CMK (cell line): ENCODE measurements at regions not wholly inside any gene's neighbourhood (a gene's known extent, or its start where the extent isn't known, plus 50 kb on each side); places are given as distances from the start of the nearest gene placed in this dataset.

Source experiments
- DNase-seq: peaks from one replicate; pipeline ENCODE4 v3.0.0-alpha.2; 2010; ENCODE audit warnings: low read depth

- DNase-seq = no peak
These were observed 256.5 kb upstream of the NT5E start for GRCh38 chr6:85193339-85193738.

- DNase-seq = no peak
These were observed 257.3 kb upstream of the NT5E start for GRCh38 chr6:85192596-85192995.

DNA sequence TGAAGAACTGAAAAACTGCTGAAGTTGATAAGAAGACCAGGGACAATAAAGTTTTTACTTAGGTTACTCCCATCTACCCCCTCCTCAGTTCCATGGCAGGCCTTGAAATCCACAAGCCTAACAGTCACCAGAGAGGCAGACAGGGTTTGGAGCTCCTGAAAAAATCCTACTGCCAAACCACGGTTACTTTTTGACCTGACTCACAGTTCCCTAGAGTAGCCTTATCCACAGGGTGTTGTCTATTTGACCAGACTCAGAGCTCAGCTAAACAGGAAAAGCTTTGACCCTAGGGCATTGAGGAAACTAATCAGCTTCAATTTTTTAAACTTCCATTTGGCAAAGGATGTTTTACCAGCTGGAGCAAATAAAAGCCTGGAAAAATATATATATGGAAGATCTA is 257.7 kb upstream of the NT5E start:
- no peak for DNase-seq

DNA sequence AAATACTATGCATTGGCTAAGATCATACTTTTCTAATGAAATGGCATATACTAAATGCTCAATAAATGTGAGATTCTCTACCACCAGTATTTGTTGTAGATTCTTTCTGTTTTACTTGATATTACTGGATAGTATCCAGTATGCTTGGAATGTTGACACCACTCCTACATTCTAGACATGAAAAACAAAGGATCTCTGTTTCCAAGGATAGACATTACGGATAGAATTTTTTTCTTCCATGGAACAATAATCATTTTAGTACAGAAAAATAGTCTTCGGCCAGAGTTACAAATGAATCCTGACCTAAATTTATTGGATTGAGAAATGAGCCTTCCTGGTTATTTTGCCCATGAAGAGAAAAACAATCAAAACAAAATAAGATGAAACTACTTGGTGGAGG is 258.2 kb upstream of the NT5E start:
- DNase-seq = no peak

DNA sequence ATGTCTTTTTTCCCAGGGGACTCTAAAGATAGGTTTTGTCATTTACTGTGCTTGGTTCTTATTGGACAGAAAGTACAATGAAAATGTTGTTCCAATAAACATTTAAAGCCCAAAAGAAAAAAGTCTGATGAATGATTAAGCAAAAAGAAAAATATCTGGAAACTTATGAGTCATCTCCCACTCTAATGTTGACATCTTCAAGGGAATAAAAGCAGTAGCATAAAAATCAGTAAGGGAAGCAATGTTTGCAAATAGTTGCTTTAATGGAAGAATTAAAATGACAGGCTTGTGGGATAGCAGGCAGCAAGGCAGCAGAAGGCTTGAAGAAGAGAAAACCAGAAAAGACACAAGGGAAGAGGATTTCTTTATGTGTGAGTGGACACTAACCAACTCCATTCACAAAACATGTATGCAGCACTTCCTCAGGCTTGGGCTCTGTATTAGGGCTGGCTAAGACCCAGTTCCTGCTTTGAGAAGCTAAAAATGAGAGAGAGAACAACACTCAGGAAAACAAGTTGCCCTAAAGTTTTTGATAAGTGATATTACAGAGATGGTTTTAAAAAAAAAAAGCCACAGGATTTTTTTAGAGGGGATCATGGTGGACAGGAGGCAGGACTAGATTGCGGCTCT is 263.2 kb upstream of the NT5E start:
- no peak for DNase-seq

DNA sequence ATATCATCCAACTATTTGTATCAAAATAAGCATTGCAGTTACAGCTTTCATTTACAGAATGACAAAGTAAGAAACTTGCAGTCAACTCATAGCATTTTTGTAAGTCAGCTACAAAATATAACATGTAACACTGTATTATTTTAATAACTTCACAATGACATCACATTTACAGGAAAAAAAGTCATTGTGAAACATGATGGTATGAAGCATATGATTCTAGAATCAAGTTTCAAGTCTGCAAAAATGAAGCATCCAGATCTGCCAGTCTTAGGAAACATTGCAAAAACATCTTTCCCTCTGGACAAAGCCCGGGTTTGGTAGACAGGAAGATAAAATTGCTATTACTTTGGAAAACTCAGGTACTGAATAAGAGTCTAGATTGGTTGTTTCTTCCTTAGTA is 263.9 kb upstream of the NT5E start:
- DNase-seq = no peak

DNA sequence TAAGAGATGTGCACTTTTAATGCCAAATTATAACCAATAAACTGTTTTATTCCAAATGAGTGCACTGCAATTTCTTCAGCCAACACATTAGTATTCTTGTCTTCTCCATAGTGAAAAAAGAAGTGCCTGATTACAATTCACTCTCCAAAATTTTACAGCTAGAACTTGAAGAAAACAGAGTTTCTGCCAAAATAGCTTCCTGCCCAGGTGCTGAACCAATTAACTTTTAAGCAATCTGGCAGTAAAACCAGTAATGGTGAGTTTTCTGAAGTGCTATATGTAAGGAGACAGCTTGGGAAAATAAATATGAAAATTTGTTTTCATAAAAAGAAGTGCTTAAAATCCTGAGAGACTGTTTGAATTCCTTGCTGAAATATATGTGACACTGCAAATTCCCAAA is 266.0 kb upstream of the NT5E start:
- DNase-seq = no peak

DNA sequence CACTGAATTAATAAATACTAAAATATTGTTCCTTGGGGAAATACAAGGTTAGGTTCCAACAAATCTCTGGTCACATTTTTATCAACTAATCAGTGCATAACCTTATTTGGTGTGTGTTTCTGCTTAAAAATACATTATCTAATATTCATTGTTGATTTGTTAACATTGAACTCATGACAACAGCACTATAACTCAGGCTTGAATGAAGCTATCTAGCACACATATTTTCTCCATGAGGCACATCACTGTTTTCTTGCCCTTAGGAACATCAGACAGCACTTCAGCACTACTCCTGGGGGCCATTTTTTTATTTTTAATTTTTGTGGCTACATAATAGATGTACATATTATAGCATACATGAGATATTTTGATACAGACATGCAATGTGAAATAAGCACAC is 277.2 kb upstream of the NT5E start:
- DNase-seq = no peak

- no peak for DNase-seq
These were observed 277.7 kb upstream of the NT5E start for GRCh38 chr6:85172161-85172560.

GRCh38 chr6:85169189-85169588 is 280.7 kb upstream of the NT5E start:
- DNase-seq = no peak

- DNase-seq = no peak
These were observed 281.7 kb upstream of the NT5E start for GRCh38 chr6:85168146-85168545.

DNA sequence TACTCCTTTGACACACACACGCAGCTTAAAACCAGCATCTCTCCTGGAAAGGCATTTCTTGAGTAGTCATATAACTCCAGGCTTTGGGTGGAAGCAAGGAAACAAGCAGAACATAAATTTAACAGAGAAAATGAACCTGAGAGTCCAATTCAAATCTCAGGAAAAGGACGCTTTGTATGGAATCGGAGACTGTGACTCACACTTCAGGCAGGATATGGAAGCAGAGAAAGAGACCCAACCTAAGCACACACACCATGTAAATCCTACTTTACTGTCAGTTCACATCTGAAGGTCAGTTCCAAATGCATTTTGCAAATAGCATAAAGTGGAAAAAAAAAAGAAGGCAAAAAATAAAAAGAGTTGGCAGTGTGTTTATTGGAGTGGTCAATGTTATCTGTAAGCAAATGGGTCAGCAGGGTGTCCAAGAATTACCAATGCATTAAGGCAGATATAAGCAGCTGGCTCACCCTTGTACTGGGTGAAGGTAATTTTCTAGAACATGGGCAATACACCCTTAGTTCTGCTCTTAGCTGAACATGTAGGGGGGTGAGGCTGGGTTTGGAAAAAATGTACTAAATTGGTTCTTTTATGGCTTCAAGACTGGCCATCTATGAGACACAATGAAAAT is 283.7 kb upstream of the NT5E start:
- no peak for DNase-seq

DNA sequence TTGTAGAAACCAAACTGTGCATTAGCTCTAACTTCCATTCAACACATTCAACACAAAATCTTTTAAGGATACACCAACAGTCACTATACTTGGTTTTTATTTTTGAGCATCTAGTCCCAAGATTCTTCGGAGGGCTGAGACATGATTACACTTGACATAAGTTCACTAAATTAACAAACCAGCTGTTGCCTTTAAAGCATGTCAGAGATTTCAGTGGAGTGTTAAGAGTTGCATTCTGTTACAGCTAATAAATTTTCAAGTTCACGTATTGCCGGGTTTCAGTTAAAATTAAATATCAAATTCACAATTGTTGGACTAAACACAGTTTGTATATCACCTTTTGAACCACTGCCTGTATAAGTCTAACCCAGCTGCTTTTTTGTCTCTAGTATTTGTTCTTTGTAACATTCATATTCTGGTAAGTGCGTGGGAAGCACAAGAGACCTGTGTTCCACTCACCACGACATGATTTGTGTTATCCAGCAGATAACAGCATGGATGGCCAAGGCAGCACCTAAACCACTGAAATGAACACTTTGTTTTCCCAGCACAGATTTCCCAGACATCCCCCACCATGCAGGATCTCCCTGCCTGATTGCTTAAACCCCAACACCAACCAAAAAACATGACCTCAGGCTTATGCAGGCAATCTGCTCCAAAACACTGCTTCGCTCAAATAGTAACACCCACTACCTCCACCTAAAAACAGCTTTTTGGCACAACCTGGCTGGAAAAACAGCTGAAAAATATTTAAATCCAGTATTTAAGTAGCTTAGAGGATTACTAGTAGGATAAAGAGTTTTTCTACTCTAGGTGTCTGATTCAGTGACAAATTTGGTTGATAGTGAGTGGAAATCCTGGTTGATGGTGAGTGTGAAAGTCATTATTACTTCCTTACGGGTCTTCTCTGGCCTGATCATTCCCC is 286.5 kb upstream of the NT5E start:
- no peak for DNase-seq

- DNase-seq = no peak
These were observed 292.6 kb upstream of the NT5E start for GRCh38 chr6:85157311-85157710.

DNA sequence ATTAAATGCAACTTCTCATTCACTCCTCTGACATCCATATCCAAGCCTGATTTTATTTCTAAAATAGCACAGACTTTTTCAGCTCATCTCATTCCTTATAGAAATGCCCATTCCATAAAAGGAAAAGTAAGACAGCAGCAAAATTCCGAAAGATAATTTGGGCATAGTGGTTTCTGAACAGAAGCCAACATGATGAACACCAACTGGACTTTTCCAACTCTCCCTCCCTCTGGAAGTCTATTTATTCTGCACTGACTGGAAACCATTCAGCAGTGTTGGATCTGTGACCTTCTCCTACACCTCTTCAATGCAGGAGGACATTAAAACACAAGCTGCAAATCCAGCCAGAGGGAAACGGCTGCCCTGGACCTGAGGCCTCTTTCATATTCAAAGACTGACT is 306.2 kb upstream of the NT5E start:
- DNase-seq = no peak

GRCh38 chr6:85137865-85138264 is 312.0 kb upstream of the NT5E start:
- DNase-seq = no peak

- DNase-seq = no peak
These were observed 313.6 kb upstream of the NT5E start for GRCh38 chr6:85136310-85136709.

GRCh38 chr6:85135376-85136094 is 314.3 kb upstream of the NT5E start:
- DNase-seq = no peak

DNA sequence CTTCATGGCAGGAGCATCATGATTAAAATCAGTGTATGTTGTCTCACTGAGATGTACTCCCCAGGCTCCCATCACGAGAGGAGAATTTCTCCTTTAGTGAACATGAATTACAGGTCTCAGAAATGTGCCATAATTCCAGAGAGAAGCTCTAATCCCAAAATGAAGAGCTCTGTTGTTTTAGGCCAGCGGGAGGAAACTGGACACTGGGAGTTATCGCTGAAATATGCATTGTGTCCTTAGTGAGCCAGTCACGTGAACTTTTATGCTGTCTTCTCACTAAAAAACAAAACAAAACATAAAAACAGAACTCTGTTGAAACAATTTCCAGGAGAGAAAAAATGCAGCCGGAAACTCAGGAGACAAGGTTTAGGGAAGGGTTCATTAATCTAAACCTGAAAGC is 315.7 kb upstream of the NT5E start:
- no peak for DNase-seq

DNA sequence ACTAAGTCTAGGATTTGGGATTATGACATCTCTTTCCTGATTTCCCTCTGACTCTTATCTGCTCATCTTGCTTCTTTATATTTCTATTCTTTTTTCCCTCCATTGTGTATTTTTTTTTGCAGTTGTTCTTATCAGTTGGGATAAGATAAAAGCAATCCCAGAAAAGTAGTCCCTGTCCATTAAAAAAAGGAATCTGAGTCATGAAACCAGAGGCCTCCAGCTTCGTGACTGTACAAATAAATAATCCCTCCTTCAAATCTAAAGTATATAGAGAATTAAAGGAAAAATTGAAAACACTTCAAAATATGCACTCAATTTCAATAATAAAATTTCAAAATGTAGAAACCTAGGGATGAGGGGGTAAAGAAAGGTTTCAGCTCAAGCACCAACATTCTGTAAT is 317.8 kb upstream of the NT5E start:
- DNase-seq = no peak

GRCh38 chr6:85130743-85131142 is 319.1 kb upstream of the NT5E start:
- no peak for DNase-seq

- no peak for DNase-seq
These were observed 320.0 kb upstream of the NT5E start for GRCh38 chr6:85129881-85130280.

DNA sequence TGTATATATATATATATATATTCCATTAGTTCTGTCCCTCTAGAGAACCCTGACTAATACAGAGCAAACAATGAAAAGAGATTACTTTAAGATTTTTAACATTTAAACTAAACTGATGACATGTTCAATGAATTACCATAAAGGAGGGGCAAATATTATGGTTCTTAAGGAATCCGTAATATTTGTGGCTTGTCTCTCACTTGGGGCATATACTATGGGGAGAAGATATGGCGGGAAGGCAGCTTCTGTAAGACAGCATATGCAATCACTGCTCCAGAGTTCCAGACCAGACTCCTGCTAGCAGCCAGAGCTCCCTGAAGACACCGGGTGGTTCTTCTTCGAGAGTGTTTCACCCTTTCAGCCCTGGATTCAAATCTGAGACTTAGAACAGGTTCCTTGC is 321.1 kb upstream of the NT5E start:
- no peak for DNase-seq
